Caco-2 (cell line): ENCODE measurements at regions not wholly inside any gene's neighbourhood (a gene's known extent, or its start where the extent isn't known, plus 50 kb on each side); places are given as distances from the start of the nearest gene placed in this dataset.

Experiments
- BruUV-seq: library from RNA; stranded (reverse); fragments of 400-500 nt; replicated peaks from 2 replicates; lab custom pipeline; 2021; lab: Mats Ljungman, UMichigan
- CTCF ChIA-PET: fragments of 300-600 bp; sonication (Branson Sonifier 250); formaldehyde crosslinking; loops from one replicate; lab custom pipeline; 2022; ENCODE audit warnings: antibody characterized with exemption; lab: Charles Lee
- POLR2A ChIA-PET: fragments of 300-600 bp; sonication (Branson Sonifier 250); formaldehyde crosslinking; loops from one replicate; lab custom pipeline; 2022; ENCODE audit warnings: antibody characterized with exemption; lab: Charles Lee
- DNase-seq, 2 experiments: peaks; one replicate each; pipeline versions ENCODE4 v3.0.0 to v3.0.0-alpha.2; 2020 to 2022
- H3K27me3 ChIP-seq: replicated peaks from 2 replicates; pipeline ENCODE4 v1.6.0; 2011; ENCODE audit warnings: low read length; ENCODE audit not compliant: control insufficient read depth, insufficient read depth
- H3K36me3 ChIP-seq: 2 replicates; pipeline ENCODE4 v1.5.1; 2011; ENCODE audit warnings: low read length; ENCODE audit not compliant: control insufficient read depth, insufficient read depth
- H3K4me1 ChIP-seq: fragments of 250-450 bp; sonication (Bioruptor Pico); 2 replicates; pipeline ENCODE4 v1.5.1; 2020; ENCODE audit warnings: mild to moderate bottlenecking
- H3K4me3 ChIP-seq: 2 replicates; pipeline ENCODE4 v1.5.1; 2011; ENCODE audit warnings: low read depth, mild to moderate bottlenecking, control low read depth, low read length
- H3K9me3 ChIP-seq: fragments of 250-450 bp; sonication (Bioruptor Pico); 2 replicates; pipeline ENCODE4 v1.5.1; 2020; ENCODE audit warnings: mild to moderate bottlenecking, moderate library complexity
- H3K27ac Mint-ChIP-seq: one replicate; pipeline ENCODE4 v1.8.0; 2022; ENCODE audit warnings: mixed read lengths; ENCODE audit not compliant: unreplicated experiment
- H3K27me3 Mint-ChIP-seq: one replicate; pipeline ENCODE4 v1.8.0; 2022; ENCODE audit warnings: mixed read lengths; ENCODE audit not compliant: insufficient read depth, unreplicated experiment
- H3K36me3 Mint-ChIP-seq: one replicate; pipeline ENCODE4 v1.8.0; 2022; ENCODE audit warnings: mild to moderate bottlenecking, mixed read lengths; ENCODE audit not compliant: insufficient read depth, unreplicated experiment
- H3K4me1 Mint-ChIP-seq: one replicate; pipeline ENCODE4 v1.8.0; 2022; ENCODE audit warnings: low read depth, mixed read lengths; ENCODE audit not compliant: unreplicated experiment
- H3K4me3 Mint-ChIP-seq: one replicate; pipeline ENCODE4 v1.8.0; 2022; ENCODE audit warnings: mild to moderate bottlenecking, moderate library complexity, mixed read lengths; ENCODE audit not compliant: unreplicated experiment
- H3K9me3 Mint-ChIP-seq: one replicate; pipeline ENCODE4 v1.8.0; 2022; ENCODE audit warnings: mixed read lengths; ENCODE audit not compliant: unreplicated experiment
- CTCF ChIP-seq, 2 experiments: fragments of 200-600 bp in 1 of 2; IDR thresholded peaks; 1 replicate in 1 of 2; 2 replicates in 1 of 2; pipeline versions ENCODE4 v1.5.1 to v1.8.0; 2011 to 2022; ENCODE audit warnings: antibody characterized with exemption in 1 of 2, control low read depth in 1 of 2, inconsistent platforms in 1 of 2, low read depth in 1 of 2, low read length in 1 of 2, mild to moderate bottlenecking in 1 of 2, moderate library complexity in 1 of 2; ENCODE audit not compliant: insufficient read depth in 1 of 2, severe bottlenecking in 1 of 2, unreplicated experiment in 1 of 2
- intact Hi-C: fragments of 100-400 bp; cut with micrococcal nuclease; formaldehyde crosslinking; loops from one replicate; pipeline ENCODE4 v1.10.0; 2022; ENCODE audit not compliant: unreplicated experiment

DNA sequence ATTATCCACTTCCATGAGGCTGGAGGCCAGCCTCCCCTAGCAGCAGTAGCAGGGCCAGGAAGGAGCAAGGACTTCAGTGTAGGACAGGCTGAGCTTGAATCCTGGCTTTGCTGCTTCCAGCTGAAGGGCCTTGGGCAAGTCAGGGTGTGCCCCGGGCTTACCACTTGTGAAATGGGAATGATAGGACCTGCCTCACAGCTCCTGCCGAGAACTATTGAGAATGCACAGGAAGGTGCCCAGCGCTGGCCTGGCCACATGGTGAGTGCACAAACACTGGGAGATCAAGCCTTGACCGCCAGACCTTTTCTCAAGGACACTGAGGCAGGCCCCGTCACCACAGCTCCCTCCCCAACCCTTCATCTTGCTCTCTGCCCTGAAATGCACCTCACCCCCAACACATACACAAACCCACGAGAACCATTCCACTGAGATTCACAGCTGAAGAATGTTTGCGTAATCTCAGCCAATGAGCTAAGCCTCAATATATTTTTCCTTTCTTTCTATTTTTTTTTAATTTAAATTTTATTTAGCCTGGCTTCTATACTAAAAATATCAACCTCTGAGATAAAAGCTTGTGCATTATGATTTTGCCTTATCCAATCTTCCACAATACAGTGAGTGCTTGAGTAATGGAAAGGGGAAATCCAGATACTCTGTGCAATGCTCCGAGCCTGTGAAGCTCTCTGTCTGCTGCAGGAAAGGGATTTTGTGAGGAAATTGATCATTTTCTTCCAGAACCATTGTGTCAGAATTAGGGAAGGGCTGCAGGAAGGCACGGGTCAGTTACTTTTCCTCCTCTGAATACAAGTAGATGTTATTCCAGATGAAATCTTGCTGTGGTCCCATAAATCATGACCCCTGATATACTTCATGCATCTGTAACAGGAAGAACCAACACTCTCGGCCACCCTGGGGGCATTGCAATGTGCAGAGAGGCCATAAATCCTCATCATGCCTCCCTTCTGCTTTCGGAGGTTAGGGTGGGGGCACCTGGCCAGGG is 193.9 kb downstream of the TLE3 start:
- H3K27me3 Mint-ChIP-seq = peaks cover 6% of the 10 kb centered on the region
- intact Hi-C loops = no loop called here
- H3K4me1 Mint-ChIP-seq = no peaks in the 10 kb centered on the region
- no peak for TF ChIP-seq CTCF (IDR thresholded peaks at IDR 0.05; ENCODE audit: insufficient read depth in 1 of 2, low read depth in 1 of 2, low read length in 1 of 2, severe bottlenecking in 1 of 2, unreplicated experiment in 1 of 2)
- no TSS peak for BruUV-seq
- no peak for DNase-seq
- no peaks in the 10 kb centered on the region for H3K36me3 ChIP-seq
- no peaks in the 10 kb centered on the region for H3K9me3 ChIP-seq
- H3K4me3 ChIP-seq = no peak overlapping the region
- CTCF ChIA-PET = interaction anchor here (0.6 kb wide), 1 partner anchor 283 kb away, joined by 3 read pairs; no protein-coding TSS in a partner anchor
- no peaks in the 10 kb centered on the region for H3K36me3 Mint-ChIP-seq
- H3K4me3 Mint-ChIP-seq = no peak overlapping the region
- POLR2A ChIA-PET = no interaction called here
- H3K27ac Mint-ChIP-seq = no peak overlapping the region
- H3K4me1 ChIP-seq = no peaks in the 10 kb centered on the region
- no peaks in the 10 kb centered on the region for H3K9me3 Mint-ChIP-seq
- H3K27me3 ChIP-seq = no peaks in the 10 kb centered on the region

DNA sequence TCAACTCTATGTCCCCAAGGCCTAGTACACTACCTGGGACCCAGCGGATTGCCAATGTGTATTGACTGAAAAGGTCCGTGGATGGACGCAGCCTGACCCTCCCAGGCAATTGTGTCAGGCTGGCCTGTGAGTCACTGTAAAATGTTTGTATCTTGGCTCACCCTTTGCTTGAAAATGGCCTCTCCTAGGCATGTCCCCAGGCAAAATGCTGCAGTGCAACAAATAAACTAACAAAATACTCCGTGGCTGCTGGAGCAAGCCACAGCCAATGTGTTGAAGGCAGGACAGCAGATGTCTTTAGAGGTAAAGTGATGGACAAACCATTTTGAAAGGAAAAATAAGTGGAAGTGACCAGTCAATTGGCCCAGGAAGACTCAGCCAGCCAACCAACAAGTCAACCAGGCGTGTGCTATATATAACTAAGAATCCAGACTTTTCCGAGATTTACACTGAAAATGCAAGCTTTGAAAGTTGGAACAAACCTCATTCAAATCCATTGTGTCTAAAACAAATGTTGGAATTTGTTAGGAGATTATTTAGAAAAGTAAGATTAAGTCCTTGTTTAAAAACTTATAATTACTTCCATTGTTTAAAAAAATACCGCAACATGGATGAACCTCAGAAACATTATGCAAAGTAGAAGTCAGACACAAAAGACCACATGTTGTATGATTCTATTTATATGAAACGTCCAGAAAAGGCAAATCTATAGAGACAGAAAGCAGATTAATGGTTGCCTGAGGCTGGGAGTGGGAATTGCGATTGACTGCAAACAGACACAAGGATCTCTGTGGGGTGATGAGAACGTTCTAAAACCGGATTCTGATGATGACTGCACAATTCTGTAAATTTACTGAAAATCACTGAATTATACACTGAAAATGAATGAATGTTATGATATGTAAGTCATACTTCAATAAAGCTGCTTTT is 191.2 kb downstream of the TLE3 start:
- Mint-ChIP-seq H3K9me3 (no peaks in the 10 kb centered on the region), H3K36me3 (no peaks in the 10 kb centered on the region), H3K4me1 (no peaks in the 10 kb centered on the region), H3K4me3 (no peak overlapping the region), H3K27ac (no peak overlapping the region), H3K27me3 (peaks cover 9% of the 10 kb centered on the region)
- intact Hi-C loops = no loop called here
- Histone ChIP-seq H3K9me3 (no peaks in the 10 kb centered on the region), H3K36me3 (no peaks in the 10 kb centered on the region), H3K27me3 (no peaks in the 10 kb centered on the region), H3K4me1 (no peaks in the 10 kb centered on the region), H3K4me3 (no peak overlapping the region)
- POLR2A ChIA-PET = no interaction called here
- CTCF ChIA-PET = no interaction called here
- no peak for DNase-seq
- no TSS peak for BruUV-seq
- no peak for TF ChIP-seq CTCF (IDR thresholded peaks at IDR 0.05; ENCODE audit: insufficient read depth in 1 of 2, low read depth in 1 of 2, low read length in 1 of 2, severe bottlenecking in 1 of 2, unreplicated experiment in 1 of 2)

- no peaks in the 10 kb centered on the region for H3K36me3 Mint-ChIP-seq
- H3K4me3 Mint-ChIP-seq = no peak overlapping the region
- Histone ChIP-seq H3K9me3 (no peaks in the 10 kb centered on the region), H3K36me3 (no peaks in the 10 kb centered on the region), H3K4me1 (no peaks in the 10 kb centered on the region), H3K27me3 (no peaks in the 10 kb centered on the region), H3K4me3 (no peak overlapping the region)
- H3K9me3 Mint-ChIP-seq = no peaks in the 10 kb centered on the region
- H3K27ac Mint-ChIP-seq = no peak overlapping the region
- CTCF ChIA-PET = interaction anchor here (0.6 kb wide), 1 partner anchor 747 kb away, joined by 3 read pairs; no protein-coding TSS in a partner anchor
- POLR2A ChIA-PET = no interaction called here
- no TSS peak for BruUV-seq
- TF ChIP-seq CTCF (IDR thresholded peaks at IDR 0.05; ENCODE audit: insufficient read depth in 1 of 2, low read depth in 1 of 2, low read length in 1 of 2, severe bottlenecking in 1 of 2, unreplicated experiment in 1 of 2) = no peak
- H3K4me1 Mint-ChIP-seq = no peaks in the 10 kb centered on the region
- intact Hi-C loops = no loop called here
- no peak for DNase-seq
- peaks cover 9% of the 10 kb centered on the region for H3K27me3 Mint-ChIP-seq
Measured at GRCh38 chr15:69908060-69908459, 189.7 kb downstream of the TLE3 start.
